ENCODE measurements at regions not wholly inside any gene's neighbourhood (a gene's known extent, or its start where the extent isn't known, plus 50 kb on each side); places are given as distances from the start of the nearest gene placed in this dataset.

DNA sequence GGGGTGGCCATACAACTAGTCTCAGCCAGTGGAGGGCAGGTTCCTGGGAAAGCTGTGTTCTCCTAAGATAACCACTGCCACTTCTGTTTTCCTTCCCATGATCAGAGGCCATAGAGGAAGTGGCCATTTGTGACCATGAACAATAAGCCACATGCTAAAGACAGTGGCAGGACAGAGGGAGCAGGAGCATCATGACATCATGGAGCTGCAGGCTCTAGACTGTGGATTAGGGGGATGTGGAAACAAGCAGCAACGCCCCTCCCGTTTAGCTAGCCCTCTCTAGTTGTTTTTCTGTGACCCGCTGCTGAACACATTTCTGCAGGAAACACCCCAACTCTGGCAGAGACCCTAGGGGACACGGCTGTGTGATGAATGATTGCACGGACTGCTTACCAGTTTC lies 195.0 kb upstream of the NECTIN1 start:
- no peaks in the 10 kb centered on the region for H3K9me3 ChIP-seq (ENCODE audit: control insufficient read depth, low read length, poor library complexity, severe bottlenecking)
- H3K27ac Mint-ChIP-seq: no peak overlapping the region
- ATAC-seq: no peak
- no peak overlapping the region for H3K4me3 Mint-ChIP-seq
- peaks cover 48% of the 10 kb centered on the region for H3K27me3 Mint-ChIP-seq
- DNase-seq: no peak
- H3K36me3 Mint-ChIP-seq (ENCODE audit: low read depth): no peaks in the 10 kb centered on the region
- no peaks in the 10 kb centered on the region for H3K4me1 Mint-ChIP-seq

DNA sequence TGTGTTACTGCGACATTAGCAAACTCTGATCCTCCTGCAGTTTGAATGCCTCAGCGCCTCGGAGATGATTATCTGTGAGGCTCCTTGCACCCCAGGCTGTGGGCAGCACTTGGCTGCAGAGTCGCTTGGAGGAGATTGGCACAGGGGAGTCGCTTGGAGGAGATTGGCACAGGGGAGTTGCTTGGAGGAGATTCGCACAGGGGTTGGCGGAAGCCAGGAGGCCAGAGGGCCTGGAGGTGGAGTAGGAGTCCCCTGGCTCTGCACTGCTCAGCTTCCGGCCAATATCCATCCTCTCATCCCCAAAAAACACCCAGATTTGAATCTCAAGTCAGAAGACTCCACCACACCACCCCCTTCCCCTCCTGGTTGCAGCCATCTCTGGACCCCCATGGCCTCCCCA lies 192.6 kb upstream of the NECTIN1 start:
- no peaks in the 10 kb centered on the region for H3K9me3 ChIP-seq (ENCODE audit: control insufficient read depth, low read length, poor library complexity, severe bottlenecking)
- Mint-ChIP-seq H3K4me1 (no peaks in the 10 kb centered on the region), H3K27ac (no peak overlapping the region), H3K27me3 (peaks cover 36% of the 10 kb centered on the region), H3K36me3 (ENCODE audit: low read depth) (no peaks in the 10 kb centered on the region), H3K4me3 (no peak overlapping the region)
- DNase-seq (no peak), ATAC-seq (no peak)

DNA sequence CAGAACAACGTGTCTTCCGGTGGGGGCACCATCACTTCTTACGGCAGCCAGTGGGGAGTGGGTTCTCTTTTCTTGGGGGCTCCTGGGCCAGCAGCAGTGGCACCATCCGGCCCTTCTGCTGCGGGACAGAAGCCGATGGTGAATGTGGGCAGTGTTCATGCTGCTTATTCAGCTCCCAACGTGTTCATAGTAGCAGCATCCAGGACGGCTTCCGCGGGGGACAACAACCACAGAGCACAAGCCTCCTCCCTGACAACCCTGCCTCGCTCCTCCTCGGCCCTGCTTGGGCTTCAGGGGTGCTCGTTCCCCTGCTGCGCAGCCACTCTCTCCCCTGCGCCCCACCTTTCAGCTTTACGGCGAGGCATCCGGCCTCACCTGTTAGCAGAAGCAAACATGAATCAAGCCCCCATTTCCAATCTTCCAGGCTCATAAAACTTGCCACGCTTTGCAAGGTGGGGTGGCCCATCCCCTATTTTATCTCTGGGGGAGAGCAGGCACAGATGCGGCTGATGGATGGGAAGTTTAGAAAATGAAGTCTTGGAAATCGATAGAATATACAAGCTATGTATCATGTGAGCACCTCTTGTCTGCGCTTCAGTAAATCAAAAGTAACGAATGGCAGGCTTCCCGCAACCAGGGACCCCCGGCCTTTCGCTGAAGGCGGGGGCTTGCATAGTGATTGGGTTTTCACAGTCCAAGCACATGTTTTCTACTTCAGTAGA lies 191.8 kb upstream of the NECTIN1 start:
- ATAC-seq (no peak), DNase-seq (no peak)
- H3K4me1 Mint-ChIP-seq: no peaks in the 10 kb centered on the region
- H3K27me3 Mint-ChIP-seq: peaks cover 34% of the 10 kb centered on the region
- no peaks in the 10 kb centered on the region for H3K36me3 Mint-ChIP-seq (ENCODE audit: low read depth)
- H3K4me3 Mint-ChIP-seq: no peak overlapping the region
- H3K9me3 ChIP-seq (ENCODE audit: control insufficient read depth, low read length, poor library complexity, severe bottlenecking): no peaks in the 10 kb centered on the region
- H3K27ac Mint-ChIP-seq: no peak overlapping the region

DNA sequence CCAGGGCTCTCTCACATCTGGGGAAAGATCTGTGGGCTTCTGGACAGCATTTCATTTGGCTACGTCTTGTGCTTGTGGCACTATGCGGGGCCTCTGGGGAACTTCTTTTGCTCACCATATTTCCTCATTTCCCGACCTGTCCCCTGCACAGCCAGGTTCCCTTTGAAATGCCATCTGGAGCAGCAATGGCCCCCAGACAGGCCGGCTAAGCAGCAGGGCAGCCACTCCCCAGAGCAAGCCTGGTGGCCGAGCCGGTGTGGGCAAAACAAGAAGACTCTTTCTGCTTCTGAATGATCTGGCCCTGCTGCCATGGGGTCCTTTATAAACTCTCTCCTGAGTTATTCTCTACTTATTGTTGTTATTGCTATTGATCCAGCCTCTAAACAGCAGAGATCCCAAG lies 190.7 kb upstream of the NECTIN1 start:
- ATAC-seq (no peak), DNase-seq (no peak)
- no peaks in the 10 kb centered on the region for H3K4me1 Mint-ChIP-seq

DNA sequence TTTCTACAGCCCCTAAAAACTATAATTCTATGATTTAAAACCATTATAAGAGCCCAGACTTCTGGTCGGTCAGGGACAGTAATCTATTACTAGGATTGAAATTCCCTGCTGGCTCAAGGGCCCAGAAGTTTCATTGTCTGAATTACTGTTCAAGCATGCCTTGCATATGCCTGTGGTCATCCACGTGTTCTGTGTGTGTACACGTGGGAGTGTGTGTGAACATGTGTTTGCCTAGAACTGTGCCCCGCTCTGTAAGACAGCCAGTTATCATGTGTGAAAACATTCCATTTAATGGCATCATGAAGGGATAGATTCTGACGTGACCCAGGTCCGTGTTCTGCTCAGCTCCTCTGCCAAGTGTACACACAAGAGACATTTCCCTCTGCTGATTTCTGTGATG lies 189.3 kb upstream of the NECTIN1 start:
- no peak for ATAC-seq
- no peaks in the 10 kb centered on the region for H3K9me3 ChIP-seq (ENCODE audit: control insufficient read depth, low read length, poor library complexity, severe bottlenecking)
- DNase-seq: no peak
- no peak overlapping the region for H3K27ac Mint-ChIP-seq
- H3K27me3 Mint-ChIP-seq: peaks cover 13% of the 10 kb centered on the region
- no peak overlapping the region for H3K4me3 Mint-ChIP-seq
- H3K36me3 Mint-ChIP-seq (ENCODE audit: low read depth): no peaks in the 10 kb centered on the region
- no peaks in the 10 kb centered on the region for H3K4me1 Mint-ChIP-seq

More for the DNA sequence above, 190.7 kb upstream of the NECTIN1 start:
- peaks cover 22% of the 10 kb centered on the region for H3K27me3 Mint-ChIP-seq
- no peaks in the 10 kb centered on the region for H3K36me3 Mint-ChIP-seq (ENCODE audit: low read depth)
- no peak overlapping the region for H3K4me3 Mint-ChIP-seq
- no peaks in the 10 kb centered on the region for H3K9me3 ChIP-seq (ENCODE audit: control insufficient read depth, low read length, poor library complexity, severe bottlenecking)
- H3K27ac Mint-ChIP-seq: no peak overlapping the region

DNA sequence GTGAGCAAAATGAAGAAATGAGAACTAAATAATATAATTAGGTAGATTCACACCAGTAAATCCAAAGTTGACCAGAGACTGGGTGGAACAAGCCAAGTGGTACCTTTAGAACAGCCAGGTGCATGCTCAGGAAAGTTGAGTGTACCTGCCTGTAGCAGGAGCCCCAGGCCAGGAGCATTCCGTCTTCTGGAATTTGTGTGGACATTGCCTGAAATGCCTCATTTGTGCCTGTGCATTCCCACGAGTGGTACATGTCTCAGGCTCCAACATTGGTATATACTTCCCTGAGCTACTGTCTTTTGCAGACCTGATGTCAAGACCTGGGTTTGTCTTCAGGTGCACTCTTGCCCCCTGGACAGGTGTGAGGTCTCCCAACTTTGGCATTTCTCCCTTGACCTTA lies 187.6 kb upstream of the NECTIN1 start:
- no peak for DNase-seq
- no peaks in the 10 kb centered on the region for H3K36me3 Mint-ChIP-seq (ENCODE audit: low read depth)
- no peaks in the 10 kb centered on the region for H3K9me3 ChIP-seq (ENCODE audit: control insufficient read depth, low read length, poor library complexity, severe bottlenecking)
- no peaks in the 10 kb centered on the region for H3K4me1 Mint-ChIP-seq
- H3K4me3 Mint-ChIP-seq: no peak overlapping the region
- ATAC-seq: no peak
- H3K27me3 Mint-ChIP-seq: peaks cover 8% of the 10 kb centered on the region
- no peak overlapping the region for H3K27ac Mint-ChIP-seq

DNA sequence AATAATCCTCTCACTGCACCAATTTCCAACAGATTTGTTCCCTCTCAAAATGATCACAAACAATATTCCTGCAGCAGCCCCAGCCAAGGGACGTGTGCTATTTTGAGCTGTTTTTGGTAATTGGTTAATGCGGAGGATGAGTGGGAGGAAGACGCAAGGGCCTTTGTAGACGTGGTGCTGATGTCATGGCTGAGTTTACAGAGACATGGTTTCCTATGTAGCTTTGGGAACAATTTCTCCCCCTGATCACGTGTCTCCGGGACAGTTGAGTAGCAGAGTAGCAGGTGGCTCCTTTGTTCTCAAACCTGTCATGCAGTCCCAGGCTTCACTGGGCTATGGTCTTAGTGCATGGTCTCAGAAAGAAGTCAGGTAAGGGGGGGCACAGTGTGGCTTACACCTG lies 183.2 kb upstream of the NECTIN1 start:
- Mint-ChIP-seq H3K27ac (no peak overlapping the region), H3K4me3 (no peak overlapping the region), H3K36me3 (ENCODE audit: low read depth) (no peaks in the 10 kb centered on the region), H3K4me1 (no peaks in the 10 kb centered on the region), H3K27me3 (peaks cover 31% of the 10 kb centered on the region)
- H3K9me3 ChIP-seq (ENCODE audit: control insufficient read depth, low read length, poor library complexity, severe bottlenecking): no peaks in the 10 kb centered on the region
- DNase-seq (no peak), ATAC-seq (no peak)

DNA sequence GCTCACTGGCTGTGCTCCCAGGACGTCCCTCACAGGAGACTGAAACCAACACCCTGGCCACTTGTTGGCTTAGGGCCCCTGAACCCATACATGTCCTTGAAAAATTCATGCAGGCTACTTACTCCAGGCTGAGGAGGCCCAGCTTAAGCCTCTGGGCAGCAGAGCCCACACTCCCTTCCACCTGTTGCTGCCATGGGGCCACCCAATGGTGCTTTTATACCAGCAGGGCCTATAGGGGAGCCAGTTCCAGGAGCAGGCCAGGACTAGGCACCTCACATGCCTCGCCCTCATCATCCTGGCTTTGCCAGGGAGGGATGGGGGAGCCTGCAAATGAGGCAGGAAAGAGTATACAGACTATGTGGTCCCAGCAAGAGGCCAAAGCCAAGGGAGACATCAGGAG lies 181.7 kb upstream of the NECTIN1 start:
- no peaks in the 10 kb centered on the region for H3K36me3 Mint-ChIP-seq (ENCODE audit: low read depth)
- no peaks in the 10 kb centered on the region for H3K9me3 ChIP-seq (ENCODE audit: control insufficient read depth, low read length, poor library complexity, severe bottlenecking)

DNA sequence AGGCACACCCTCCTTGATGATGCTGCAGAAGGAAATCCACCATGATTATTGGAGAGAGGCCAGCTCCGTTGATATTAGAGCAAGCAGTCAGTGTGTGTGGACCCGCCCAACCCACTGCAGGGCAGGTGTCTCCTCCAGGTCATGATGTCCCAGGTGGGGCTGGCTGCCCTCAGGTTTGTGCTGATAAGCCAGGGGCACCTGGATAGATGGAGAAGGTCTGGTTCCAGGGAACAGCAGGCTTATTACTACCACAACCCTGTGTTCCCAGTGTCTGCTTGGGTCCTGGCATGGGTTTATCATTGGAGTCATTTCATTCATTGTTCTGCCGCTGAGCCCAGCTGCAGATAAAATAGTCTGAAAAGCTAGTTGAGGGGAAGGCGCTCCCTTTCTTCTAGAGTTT lies 181.1 kb upstream of the NECTIN1 start:
- H3K27me3 Mint-ChIP-seq: peaks cover 51% of the 10 kb centered on the region
- H3K27ac Mint-ChIP-seq: no peak overlapping the region
- H3K4me3 Mint-ChIP-seq: no peak overlapping the region
- ATAC-seq (no peak), DNase-seq (no peak)
- no peaks in the 10 kb centered on the region for H3K4me1 Mint-ChIP-seq
- H3K36me3 Mint-ChIP-seq (ENCODE audit: low read depth): no peaks in the 10 kb centered on the region
- H3K9me3 ChIP-seq (ENCODE audit: control insufficient read depth, low read length, poor library complexity, severe bottlenecking): no peaks in the 10 kb centered on the region

More for the DNA sequence above, 181.7 kb upstream of the NECTIN1 start:
- DNase-seq (no peak), ATAC-seq (no peak)
- H3K4me3 Mint-ChIP-seq: no peak overlapping the region
- peaks cover 45% of the 10 kb centered on the region for H3K27me3 Mint-ChIP-seq
- H3K4me1 Mint-ChIP-seq: no peaks in the 10 kb centered on the region
- H3K27ac Mint-ChIP-seq: no peak overlapping the region

DNA sequence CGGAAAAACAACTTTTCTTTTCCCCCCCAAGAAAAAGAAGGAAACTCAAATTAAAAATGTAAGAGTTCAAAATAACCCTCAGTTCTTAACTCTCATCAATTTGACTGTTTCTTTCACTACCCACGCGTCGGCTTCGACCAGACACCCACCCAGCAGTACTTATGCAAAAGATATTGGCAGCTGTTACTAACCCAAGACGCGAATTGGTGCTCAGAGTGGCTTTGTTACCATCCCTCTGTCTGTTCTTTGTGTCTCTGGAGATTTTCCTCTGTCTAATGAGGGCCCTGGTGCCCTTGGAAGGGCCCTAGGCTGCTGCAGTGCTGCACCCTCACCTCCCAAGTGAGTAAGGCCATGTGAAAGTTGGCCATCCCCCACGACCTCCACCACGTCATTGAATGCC lies 180.5 kb upstream of the NECTIN1 start:
- no peak for ATAC-seq
- no peaks in the 10 kb centered on the region for H3K9me3 ChIP-seq (ENCODE audit: control insufficient read depth, low read length, poor library complexity, severe bottlenecking)

DNA sequence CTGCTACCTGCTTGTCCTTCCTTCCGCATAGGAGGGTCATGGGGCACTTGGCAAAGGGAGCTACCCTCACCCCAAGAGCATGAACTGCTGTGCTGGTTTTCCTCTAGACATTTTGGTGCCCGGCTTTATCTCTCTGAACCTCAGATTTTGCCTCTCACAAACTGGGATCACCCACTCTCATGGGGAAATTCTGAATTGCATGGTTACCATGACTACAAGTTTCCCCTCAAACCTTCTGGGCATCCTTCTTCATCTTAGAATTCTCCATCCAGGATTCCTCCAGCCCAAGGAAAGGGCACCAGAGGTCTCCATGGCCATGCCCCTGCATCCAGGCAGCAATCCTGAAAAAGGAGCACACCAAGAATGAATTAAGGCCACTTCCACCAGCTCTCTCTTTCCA lies 180.1 kb upstream of the NECTIN1 start:
- no peak for ATAC-seq

More for the DNA sequence above, 180.5 kb upstream of the NECTIN1 start:
- Mint-ChIP-seq H3K27me3 (peaks cover 52% of the 10 kb centered on the region), H3K27ac (no peak overlapping the region), H3K4me3 (no peak overlapping the region), H3K36me3 (ENCODE audit: low read depth) (no peaks in the 10 kb centered on the region), H3K4me1 (no peaks in the 10 kb centered on the region)
- no peak for DNase-seq

DNA sequence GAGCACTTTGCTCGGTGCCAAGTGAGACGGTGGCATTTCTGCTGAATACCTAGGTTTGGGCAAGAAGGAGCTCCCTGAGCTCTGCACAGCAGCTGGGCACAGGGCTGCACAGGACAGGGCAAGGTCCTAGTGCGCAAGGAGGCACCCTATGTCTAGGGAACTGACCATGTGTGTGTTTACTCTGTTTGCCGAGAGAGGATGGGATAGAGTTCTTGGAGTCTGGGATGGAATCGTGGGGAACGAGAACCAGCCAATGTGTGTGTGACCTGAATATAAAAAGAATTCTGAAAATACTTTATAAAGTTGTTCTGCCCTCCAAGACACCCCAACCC lies 179.5 kb upstream of the NECTIN1 start:
- Mint-ChIP-seq H3K4me3 (no peak overlapping the region), H3K4me1 (no peaks in the 10 kb centered on the region), H3K27me3 (peaks cover 52% of the 10 kb centered on the region), H3K27ac (no peak overlapping the region), H3K36me3 (ENCODE audit: low read depth) (no peaks in the 10 kb centered on the region)
- H3K9me3 ChIP-seq (ENCODE audit: control insufficient read depth, low read length, poor library complexity, severe bottlenecking): no peaks in the 10 kb centered on the region
- no peak for ATAC-seq
- DNase-seq: no peak

More for the DNA sequence above, 180.1 kb upstream of the NECTIN1 start:
- H3K4me1 Mint-ChIP-seq: no peaks in the 10 kb centered on the region
- H3K27me3 Mint-ChIP-seq: peaks cover 52% of the 10 kb centered on the region
- H3K9me3 ChIP-seq (ENCODE audit: control insufficient read depth, low read length, poor library complexity, severe bottlenecking): no peaks in the 10 kb centered on the region
- no peak overlapping the region for H3K4me3 Mint-ChIP-seq
- H3K27ac Mint-ChIP-seq: no peak overlapping the region
- no peaks in the 10 kb centered on the region for H3K36me3 Mint-ChIP-seq (ENCODE audit: low read depth)
- DNase-seq: no peak

DNA sequence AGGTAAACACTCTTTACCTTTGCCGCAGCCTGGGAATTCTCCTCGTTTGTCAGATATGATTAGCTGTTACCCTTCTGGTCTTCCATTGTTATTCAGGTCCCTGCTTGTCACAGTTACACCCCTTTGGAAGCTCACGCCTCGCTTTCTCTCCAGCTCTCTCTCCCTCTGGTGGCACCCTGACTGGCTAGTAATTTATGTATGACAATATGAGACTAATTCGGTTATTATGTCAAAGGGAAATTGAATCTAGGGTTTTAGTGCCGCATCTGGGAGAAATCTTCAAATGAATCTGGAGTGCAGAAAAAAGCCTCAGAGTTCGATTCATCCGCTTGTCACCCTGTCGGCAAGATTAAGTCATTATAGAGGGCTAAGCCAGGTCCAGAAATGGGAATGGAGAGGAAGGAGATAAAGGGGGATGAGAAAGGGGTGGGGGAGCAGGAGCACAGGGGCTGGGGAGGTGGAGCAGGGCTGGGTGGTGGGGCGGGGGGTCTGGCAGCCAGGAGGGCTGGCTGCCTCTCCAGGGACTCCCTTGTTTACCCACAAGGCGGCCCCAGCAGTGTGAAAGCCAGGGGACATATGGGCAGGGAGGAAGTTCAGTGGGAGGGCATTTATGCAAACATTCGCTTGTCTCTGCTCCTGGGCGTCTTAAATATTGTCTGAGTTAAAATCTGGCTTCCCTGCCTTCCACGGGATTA lies 179.0 kb upstream of the NECTIN1 start:
- DNase-seq: no peak
- Mint-ChIP-seq H3K4me1 (no peaks in the 10 kb centered on the region), H3K27me3 (peaks cover 54% of the 10 kb centered on the region), H3K4me3 (no peak overlapping the region), H3K36me3 (ENCODE audit: low read depth) (no peaks in the 10 kb centered on the region), H3K27ac (no peak overlapping the region)
- H3K9me3 ChIP-seq (ENCODE audit: control insufficient read depth, low read length, poor library complexity, severe bottlenecking): no peaks in the 10 kb centered on the region
- ATAC-seq: no peak

Data from T-helper 17 cell (primary cell).